ENCODE measurements at regions not wholly inside any gene's neighbourhood (a gene's known extent, or its start where the extent isn't known, plus 50 kb on each side); places are given as distances from the start of the nearest gene placed in this dataset.

- TF ChIP-seq CTCF (IDR thresholded peaks at IDR 0.05 in 2 of 3, conservative IDR thresholded peaks at IDR 0.05 in 1 of 3; ENCODE audit: borderline replicate concordance in 1 of 3, insufficient read depth in 1 of 3, low read depth in 2 of 3, low read length in 2 of 3) (no peak), CEBPB (IDR thresholded peaks at IDR 0.05; ENCODE audit: low read depth) (no peak), ATF3 (IDR thresholded peaks at IDR 0.05) (no peak), EZH2 (IDR thresholded peaks at IDR 0.05) (no peak)
Measured at GRCh38 chr1:173297798-173298391, 90.8 kb upstream of the TNFSF4 start.
